Fibroblast of upper back skin (primary cell): ENCODE measurements at regions not wholly inside any gene's neighbourhood (a gene's known extent, or its start where the extent isn't known, plus 50 kb on each side); places are given as distances from the start of the nearest gene placed in this dataset.
"Not testable (repeated sequence)": the region's sequence is repeated elsewhere in the genome, so short reads cannot be mapped to it uniquely, and the experiment has no call there.

ENCODE experiments used
- DNase-seq: peaks from one replicate; pipeline ENCODE4 v3.0.0-alpha.2; 2013

- no peak for DNase-seq
These were observed 285.8 kb upstream of the RASA1 start for GRCh38 chr5:86981898-86982297.

GRCh38 chr5:86983208-86983607, 284.5 kb upstream of the RASA1 start:
- DNase-seq: no peak

GRCh38 chr5:86986837-86987236, 280.8 kb upstream of the RASA1 start:
- no peak for DNase-seq

DNA sequence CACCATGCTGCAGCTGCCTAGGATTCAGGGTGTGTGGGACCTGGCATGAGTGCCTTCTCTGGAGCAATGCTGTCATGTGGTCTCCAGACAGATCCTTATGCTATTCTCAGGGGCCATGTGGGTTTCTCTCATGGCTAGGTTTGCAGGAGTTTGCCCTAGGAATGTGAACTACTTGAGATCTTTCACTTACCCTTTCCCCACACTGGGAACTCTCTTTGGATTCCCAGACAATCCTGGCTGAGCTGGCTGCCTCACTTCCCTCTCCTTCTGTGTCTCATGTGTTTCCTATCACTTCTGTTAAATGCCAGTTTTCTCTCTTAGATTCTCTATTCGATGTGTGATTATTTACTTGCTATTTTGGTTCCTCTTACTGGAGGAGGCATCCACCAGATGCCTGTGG, 270.2 kb upstream of the RASA1 start:
- peak; percentile 33 for DNase-seq

DNA sequence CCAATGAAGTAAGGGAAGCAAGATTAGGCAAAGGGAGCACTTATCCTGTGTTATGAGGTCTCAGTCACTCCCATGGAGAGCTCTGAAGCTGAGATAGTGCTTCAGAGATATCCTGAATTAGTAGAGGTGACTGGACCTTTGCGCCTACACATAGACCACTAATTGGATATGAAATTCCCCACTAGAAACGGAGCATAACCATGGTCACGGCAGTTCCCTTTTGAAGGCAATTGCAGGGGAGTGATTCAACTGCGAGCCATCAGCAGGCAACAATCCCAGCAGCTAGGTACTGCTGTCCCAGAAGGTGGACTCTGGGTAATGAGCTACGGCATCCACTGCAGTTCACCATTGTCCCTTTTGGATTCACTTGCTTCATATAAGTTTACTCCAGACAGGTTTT, 267.7 kb upstream of the RASA1 start:
- DNase-seq: no peak

GRCh38 chr5:87002485-87002884, 265.2 kb upstream of the RASA1 start:
- no peak for DNase-seq

- DNase-seq: peak; percentile 32
These were observed 263.6 kb upstream of the RASA1 start for GRCh38 chr5:87004101-87004500.

- DNase-seq: no peak
These were observed 259.9 kb upstream of the RASA1 start for GRCh38 chr5:87007737-87008136.

DNA sequence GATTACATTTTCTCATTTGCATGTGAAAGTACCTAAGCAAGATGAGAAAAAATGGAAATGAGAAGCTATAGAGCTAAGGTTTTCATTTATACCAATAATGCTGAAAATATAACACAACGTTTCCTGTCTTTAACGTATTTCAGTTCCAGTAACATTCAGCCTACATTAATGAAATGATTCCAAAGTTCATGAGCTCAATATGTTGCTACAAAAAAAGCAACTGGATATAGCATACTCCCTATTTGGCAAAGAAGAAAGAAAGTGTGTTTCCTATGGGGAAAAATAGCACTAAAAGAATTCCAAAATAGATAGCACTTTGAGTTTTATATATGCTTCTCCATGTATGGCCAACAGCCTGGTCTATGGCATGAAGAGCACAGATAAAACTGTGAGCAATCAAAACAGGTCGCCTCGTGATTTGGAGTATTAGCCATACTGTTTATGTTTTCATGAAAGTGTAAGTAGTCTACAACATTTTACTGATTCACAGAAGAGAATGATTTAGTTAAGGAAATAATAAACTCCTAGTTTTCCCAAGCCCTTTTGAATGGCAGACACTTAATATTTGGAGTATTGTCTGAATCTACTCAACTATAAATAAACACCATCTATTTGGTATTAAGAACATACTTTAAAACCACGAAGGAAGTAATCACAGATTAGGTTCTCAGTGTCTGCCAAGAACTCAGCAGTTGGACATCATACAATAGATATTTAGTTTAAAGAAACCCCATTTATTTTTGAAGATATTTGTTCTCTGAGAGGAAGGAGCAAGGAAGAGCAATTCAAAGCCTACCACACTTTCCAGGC, 258.7 kb upstream of the RASA1 start:
- DNase-seq: peak; percentile 10

DNA sequence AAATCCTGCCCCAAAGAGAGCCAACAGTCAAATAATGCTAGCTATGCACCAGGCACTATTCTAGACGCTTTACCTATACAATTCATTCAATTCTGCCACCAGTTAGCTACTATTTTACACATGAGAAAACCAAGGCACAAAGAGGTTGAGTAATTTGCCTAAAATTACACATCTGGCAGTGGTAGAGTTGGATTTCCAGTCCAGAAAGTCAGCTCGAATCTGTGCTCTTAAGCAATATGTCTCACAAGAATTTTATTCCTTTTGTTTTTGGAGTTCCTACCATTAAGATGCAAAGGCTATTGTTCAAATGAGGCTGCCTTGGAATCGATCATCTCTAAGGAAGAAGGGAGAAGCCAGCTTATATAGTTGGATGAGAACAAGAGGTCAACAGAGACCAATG, 256.9 kb upstream of the RASA1 start:
- DNase-seq: no peak

GRCh38 chr5:87015901-87016300, 251.8 kb upstream of the RASA1 start:
- no peak for DNase-seq

DNA sequence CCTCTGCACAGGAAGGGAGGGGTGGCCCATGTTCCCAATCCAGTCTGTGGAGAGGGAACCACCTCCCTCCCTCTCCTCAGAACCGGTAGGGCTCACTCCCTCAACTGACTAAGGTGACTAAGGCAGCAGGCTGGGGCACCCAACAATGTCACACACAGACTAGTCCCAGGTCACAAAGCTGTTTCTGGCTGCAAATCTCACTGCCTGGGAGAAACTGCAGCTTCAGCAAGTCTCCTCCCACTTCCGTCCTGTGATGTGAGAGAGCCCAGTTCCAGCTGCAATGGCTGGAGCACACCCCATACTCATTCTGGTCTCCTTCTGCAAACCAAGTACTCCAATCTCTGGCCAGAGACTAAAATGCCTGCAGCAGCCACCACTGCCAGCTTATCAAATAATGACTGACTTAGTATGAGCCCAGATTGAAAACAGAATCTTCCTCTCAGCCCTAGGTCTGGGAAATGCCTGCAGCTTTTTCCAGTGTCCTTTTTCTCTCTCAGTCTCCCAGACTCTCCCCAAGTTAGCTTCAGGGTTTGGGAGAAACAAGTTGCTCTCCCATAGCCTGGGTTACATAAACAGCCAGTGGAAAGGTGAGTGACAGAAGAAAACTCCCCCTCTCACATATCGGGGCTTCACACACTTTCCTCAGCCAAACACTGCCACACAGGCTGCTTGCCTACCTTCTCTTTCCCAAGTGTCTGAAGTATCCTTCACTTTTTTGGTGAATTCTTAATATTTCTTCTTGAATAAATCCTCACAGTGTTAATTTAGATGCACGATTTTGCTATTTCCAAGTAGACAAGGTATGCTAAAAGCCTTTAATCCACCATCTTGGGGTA, 247.4 kb upstream of the RASA1 start:
- peak; percentile 20 for DNase-seq

GRCh38 chr5:87022415-87022814, 245.3 kb upstream of the RASA1 start:
- no peak for DNase-seq

DNA sequence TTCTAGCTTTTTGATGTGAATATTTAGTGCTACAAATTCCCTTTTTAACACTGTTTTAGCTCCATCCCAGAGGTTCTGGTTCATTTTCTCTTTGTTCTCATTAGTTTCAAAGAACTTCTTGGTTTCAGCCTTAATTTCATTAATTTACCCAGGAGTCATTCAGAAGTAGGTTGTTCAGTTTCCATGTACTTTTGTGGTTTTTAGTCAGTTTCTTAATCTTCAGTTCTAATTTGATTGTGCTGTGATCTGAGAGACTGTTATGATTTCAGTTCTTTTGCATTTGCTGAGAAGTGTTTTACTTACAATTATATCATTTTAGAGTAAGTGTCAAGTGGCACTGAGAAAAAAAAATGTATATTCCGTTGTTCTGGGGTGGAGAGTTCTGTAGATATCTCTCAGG, 240.1 kb upstream of the RASA1 start:
- DNase-seq: no peak

DNA sequence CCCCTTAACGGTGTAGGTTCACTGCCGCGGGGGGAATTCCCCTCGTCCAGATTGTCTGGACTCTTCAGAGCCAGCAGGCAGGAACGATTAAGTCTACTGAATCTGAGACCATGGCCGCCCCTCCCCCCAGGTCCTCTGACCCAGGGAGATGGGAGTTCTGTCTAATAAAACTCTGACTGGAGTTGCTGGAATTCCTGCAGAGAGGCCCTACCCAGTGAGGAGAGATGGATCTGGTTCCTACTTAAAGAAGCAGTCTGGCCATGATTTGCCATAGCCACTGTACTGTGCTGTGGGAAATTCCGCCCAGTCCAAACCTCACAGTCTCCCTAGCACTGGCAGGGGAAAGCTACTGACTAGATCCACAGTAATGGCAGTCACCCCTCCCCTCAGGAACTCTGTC, 237.7 kb upstream of the RASA1 start:
- no peak for DNase-seq

DNA sequence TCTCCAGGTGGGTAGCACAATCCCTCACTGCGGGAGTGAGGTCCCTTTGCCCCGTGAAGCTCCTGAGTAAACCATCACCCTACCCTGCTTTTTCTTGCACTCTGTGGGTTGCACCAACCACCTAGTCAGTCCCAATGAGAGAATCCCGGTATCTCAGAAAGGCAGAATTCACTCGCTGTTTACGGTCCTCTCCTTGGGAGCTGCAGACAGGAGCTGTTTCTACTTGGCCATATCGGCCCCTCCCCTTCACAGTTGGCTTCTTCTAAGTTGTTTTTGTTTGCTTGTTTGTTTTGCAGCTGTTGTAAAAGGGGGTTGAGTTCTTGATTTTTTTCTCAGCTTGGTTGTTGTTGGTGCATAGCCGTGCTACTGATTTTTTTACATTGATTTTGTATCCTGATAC, 237.0 kb upstream of the RASA1 start:
- DNase-seq: no peak

DNA sequence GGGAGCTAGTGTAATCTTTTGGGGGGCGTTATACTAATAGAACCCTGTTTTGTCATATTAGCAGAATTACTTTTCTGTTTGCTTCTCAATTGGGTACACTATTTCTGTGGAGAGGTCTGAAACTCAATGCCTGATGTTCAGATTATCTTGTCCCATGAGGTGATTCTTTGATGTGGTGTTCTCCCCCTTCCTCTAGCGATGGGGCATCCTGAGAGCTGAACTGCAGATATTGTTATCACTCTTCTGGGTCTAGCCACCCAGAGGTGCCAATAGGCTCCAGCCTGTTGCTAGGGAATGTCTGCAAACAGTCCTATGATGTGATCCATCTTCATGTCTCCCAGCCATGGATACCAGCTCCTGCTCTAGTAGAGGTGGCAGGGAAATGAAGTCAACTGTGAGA, 233.1 kb upstream of the RASA1 start:
- no peak for DNase-seq

DNA sequence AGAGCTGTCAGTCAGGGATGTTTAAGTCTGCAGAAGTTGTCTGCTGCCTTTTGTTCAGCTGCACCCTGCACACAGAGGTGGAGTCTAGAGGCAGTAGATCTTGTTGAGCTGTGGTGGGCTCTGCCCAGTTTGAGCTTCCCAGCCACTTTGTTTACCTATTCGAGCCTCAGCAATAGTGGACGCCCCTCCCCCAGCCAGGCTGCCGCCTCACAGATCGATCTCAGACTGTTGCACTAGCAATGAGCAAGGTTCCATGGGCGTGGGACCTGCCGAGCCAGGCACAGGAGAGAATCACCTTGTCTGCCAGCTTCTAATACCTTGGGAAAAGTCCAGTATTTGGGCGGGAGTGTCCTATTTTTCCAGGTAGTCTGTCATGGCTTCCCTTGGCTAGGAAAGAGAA, 225.1 kb upstream of the RASA1 start:
- DNase-seq: no peak

GRCh38 chr5:87048156-87048555, 219.5 kb upstream of the RASA1 start:
- DNase-seq: peak; percentile 6

- DNase-seq: not testable (repeated sequence)
These were observed 218.7 kb upstream of the RASA1 start for GRCh38 chr5:87049012-87049411.

- no peak for DNase-seq
These were observed 216.1 kb upstream of the RASA1 start for GRCh38 chr5:87051502-87052113.

- DNase-seq: no peak
These were observed 214.5 kb upstream of the RASA1 start for GRCh38 chr5:87053146-87053545.

DNA sequence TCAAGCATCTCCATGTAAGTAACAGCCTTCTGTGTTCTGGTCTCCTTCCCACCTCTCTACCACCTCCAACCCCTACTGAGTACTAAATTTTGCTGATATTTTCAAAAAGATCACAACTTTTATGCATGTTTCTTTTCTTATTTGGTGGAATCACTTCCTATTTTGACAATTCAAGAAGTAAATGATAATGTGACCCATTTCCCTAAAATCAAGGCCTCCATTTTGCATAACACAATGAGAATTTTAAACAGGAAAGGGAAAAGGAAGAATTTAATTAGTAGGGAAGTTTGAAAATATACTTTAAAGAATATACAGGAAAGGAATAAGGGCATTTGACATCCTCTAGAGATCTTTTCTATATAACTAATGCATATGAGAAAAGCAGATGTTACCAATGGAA, 212.9 kb upstream of the RASA1 start:
- DNase-seq: no peak

- DNase-seq: no peak
These were observed 206.6 kb upstream of the RASA1 start for GRCh38 chr5:87061046-87061445.
